SU-DHL-6 (cell line): ENCODE measurements at regions not wholly inside any gene's neighbourhood (a gene's known extent, or its start where the extent isn't known, plus 50 kb on each side); places are given as distances from the start of the nearest gene placed in this dataset.

Experiments
- H2AFZ ChIP-seq: fragments of 200-600 bp; sonication (generic); 2 replicates; pipeline ENCODE4 v1.6.1; 2014; ENCODE audit warnings: low read depth, mild to moderate bottlenecking, moderate library complexity, mixed read lengths, antibody characterized with exemption, low read length; ENCODE audit not compliant: severe bottlenecking
- H3F3A ChIP-seq: fragments of 200-600 bp; shearing (Covaris generic); 2 replicates; pipeline ENCODE4 v1.6.0; 2016; ENCODE audit warnings: antibody characterized with exemption, mild to moderate bottlenecking; ENCODE audit not compliant: insufficient read depth
- H3K27ac ChIP-seq: fragments of 200-600 bp; sonication (generic); 2 replicates; pipeline ENCODE4 v1.5.1; 2016; ENCODE audit warnings: low read depth, mild to moderate bottlenecking, low read length, moderate library complexity, mixed read lengths
- H3K27me3 ChIP-seq: fragments of 200-600 bp; sonication (generic), shearing (Covaris generic); 2 replicates; pipeline ENCODE4 v1.6.0; 2014; ENCODE audit warnings: mild to moderate bottlenecking, low read length
- H3K36me3 ChIP-seq: fragments of 200-600 bp; sonication (generic); 2 replicates; pipeline ENCODE4 v1.6.1; 2014; ENCODE audit warnings: mild to moderate bottlenecking, low read length, mixed read lengths
- H3K4me2 ChIP-seq: fragments of 300-600, 200-600 bp; shearing (Covaris generic), sonication (generic); 2 replicates; pipeline ENCODE4 v1.6.0; 2014; ENCODE audit warnings: low read length, low read depth, mild to moderate bottlenecking; ENCODE audit not compliant: poor library complexity, severe bottlenecking
- H3K4me3 ChIP-seq: fragments of 200-600 bp; sonication (generic); 2 replicates; pipeline ENCODE4 v1.5.1; 2014; ENCODE audit warnings: antibody characterized with exemption, low read length, mild to moderate bottlenecking, mixed read lengths; ENCODE audit not compliant: insufficient read depth, poor library complexity, severe bottlenecking
- H3K79me2 ChIP-seq: fragments of 200-600 bp; sonication (generic); 2 replicates; pipeline ENCODE4 v1.6.1; 2014; ENCODE audit warnings: mild to moderate bottlenecking, low read length, moderate library complexity; ENCODE audit not compliant: insufficient read depth
- H3K9ac ChIP-seq: fragments of 200-600 bp; sonication (generic); 2 replicates; pipeline ENCODE4 v1.7.0; 2014; ENCODE audit warnings: mild to moderate bottlenecking, low read length
- H3K9me2 ChIP-seq: fragments of 200-600 bp; sonication (generic); replicated peaks from 2 replicates; pipeline ENCODE4 v1.6.1; 2014; ENCODE audit warnings: low read length; ENCODE audit not compliant: insufficient read depth
- H3K9me3 ChIP-seq: fragments of 200-600 bp; sonication (generic); 2 replicates; pipeline ENCODE4 v1.6.1; 2014; ENCODE audit warnings: low read length, mixed read lengths; ENCODE audit not compliant: insufficient read depth
- H4K20me1 ChIP-seq: fragments of 200-600 bp; sonication (generic); 2 replicates; pipeline ENCODE4 v1.6.1; 2014; ENCODE audit warnings: low read depth, mild to moderate bottlenecking, antibody characterized with exemption, low read length, moderate library complexity, mixed read lengths
- EZH2phosphoT487 ChIP-seq: fragments of 200-600 bp; sonication (generic), shearing (Covaris generic); conservative IDR thresholded peaks from 2 replicates; pipeline ENCODE4 v1.6.1; 2018; ENCODE audit warnings: mild to moderate bottlenecking, antibody characterized with exemption, low read length, moderate library complexity, mixed read lengths
- TF ChIP-seq, protein P1 (sequence below): fragments of 200-600 bp; sonication (generic); IDR thresholded peaks from one replicate; pipeline ENCODE4 v1.5.1; 2017; ENCODE audit warnings: antibody characterized with exemption, mild to moderate bottlenecking, low read length, moderate library complexity; ENCODE audit not compliant: insufficient read depth, poor library complexity, severe bottlenecking

- Histone ChIP-seq H3K4me3 (no peak overlapping the region), H3K4me2 (no peak overlapping the region), H3K27me3 (no peaks in the 10 kb centered on the region), H2AFZ (no peak overlapping the region), H3K79me2 (no peaks in the 10 kb centered on the region), H3K9ac (no peak overlapping the region), H3K9me3 (no peaks in the 10 kb centered on the region), H3K36me3 (no peaks in the 10 kb centered on the region), H3K27ac (no peak overlapping the region), H4K20me1 (no peaks in the 10 kb centered on the region), H3F3A (no peaks in the 10 kb centered on the region), H3K9me2 (no peaks in the 10 kb centered on the region)
- TF ChIP-seq, protein P1, sequence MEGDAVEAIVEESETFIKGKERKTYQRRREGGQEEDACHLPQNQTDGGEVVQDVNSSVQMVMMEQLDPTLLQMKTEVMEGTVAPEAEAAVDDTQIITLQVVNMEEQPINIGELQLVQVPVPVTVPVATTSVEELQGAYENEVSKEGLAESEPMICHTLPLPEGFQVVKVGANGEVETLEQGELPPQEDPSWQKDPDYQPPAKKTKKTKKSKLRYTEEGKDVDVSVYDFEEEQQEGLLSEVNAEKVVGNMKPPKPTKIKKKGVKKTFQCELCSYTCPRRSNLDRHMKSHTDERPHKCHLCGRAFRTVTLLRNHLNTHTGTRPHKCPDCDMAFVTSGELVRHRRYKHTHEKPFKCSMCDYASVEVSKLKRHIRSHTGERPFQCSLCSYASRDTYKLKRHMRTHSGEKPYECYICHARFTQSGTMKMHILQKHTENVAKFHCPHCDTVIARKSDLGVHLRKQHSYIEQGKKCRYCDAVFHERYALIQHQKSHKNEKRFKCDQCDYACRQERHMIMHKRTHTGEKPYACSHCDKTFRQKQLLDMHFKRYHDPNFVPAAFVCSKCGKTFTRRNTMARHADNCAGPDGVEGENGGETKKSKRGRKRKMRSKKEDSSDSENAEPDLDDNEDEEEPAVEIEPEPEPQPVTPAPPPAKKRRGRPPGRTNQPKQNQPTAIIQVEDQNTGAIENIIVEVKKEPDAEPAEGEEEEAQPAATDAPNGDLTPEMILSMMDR, result no peak
- no peak for TF ChIP-seq EZH2phosphoT487
These were observed 548.0 kb downstream of the ETS1 start for GRCh38 chr11:128039140-128040021.

GRCh38 chr11:128036556-128037093, 550.7 kb downstream of the ETS1 start:
- H3K4me2 ChIP-seq, result no peak overlapping the region
- no peaks in the 10 kb centered on the region for H3F3A ChIP-seq
- no peaks in the 10 kb centered on the region for H4K20me1 ChIP-seq
- no peaks in the 10 kb centered on the region for H3K27me3 ChIP-seq
- no peaks in the 10 kb centered on the region for H3K9me2 ChIP-seq
- H3K9ac ChIP-seq, result no peak overlapping the region
- H3K79me2 ChIP-seq, result no peaks in the 10 kb centered on the region
- no peak overlapping the region for H3K27ac ChIP-seq
- no peak overlapping the region for H3K4me3 ChIP-seq
- no peak overlapping the region for H2AFZ ChIP-seq
- no peaks in the 10 kb centered on the region for H3K9me3 ChIP-seq
- TF ChIP-seq, protein P1, result no peak
- TF ChIP-seq EZH2phosphoT487, result no peak
- no peaks in the 10 kb centered on the region for H3K36me3 ChIP-seq

- Histone ChIP-seq H3K36me3 (no peaks in the 10 kb centered on the region), H3K9me3 (no peaks in the 10 kb centered on the region), H3K79me2 (no peaks in the 10 kb centered on the region), H3K9me2 (no peaks in the 10 kb centered on the region), H3F3A (no peaks in the 10 kb centered on the region), H2AFZ (no peak overlapping the region), H3K4me3 (no peak overlapping the region), H3K9ac (no peak overlapping the region), H3K4me2 (no peak overlapping the region), H3K27ac (no peak overlapping the region), H4K20me1 (no peaks in the 10 kb centered on the region), H3K27me3 (no peaks in the 10 kb centered on the region)
- TF ChIP-seq, protein P1, result no peak
- TF ChIP-seq EZH2phosphoT487, result no peak
These were observed 551.4 kb downstream of the ETS1 start for GRCh38 chr11:128036006-128036405.
